GM23338 (cell line): ENCODE measurements at regions not wholly inside any gene's neighbourhood (a gene's known extent, or its start where the extent isn't known, plus 50 kb on each side); places are given as distances from the start of the nearest gene placed in this dataset.

Experiments used
- ATAC-seq: fragments of 200-7000 bp; cut with Tn5 transposase; 3 replicates; pipeline ENCODE4 v1.9.1; 2020
- DNase-seq: peaks from one replicate; pipeline ENCODE4 v3.0.0-alpha.2; 2015; ENCODE audit warnings: low spot score
- H2AFZ ChIP-seq: fragments of 200-600 bp; sonication (generic); 2 replicates; pipeline ENCODE4 v1.8.0; 2016; ENCODE audit warnings: antibody characterized with exemption, mild to moderate bottlenecking, moderate library complexity
- H3F3A ChIP-seq: fragments of 200-600 bp; sonication (generic); replicated peaks from 2 replicates; pipeline ENCODE4 v1.8.0; 2017; ENCODE audit warnings: antibody characterized with exemption, mixed run types, low read depth
- H3K27ac ChIP-seq: fragments of 200-600 bp; sonication (generic); 2 replicates; pipeline ENCODE4 v1.6.1; 2016; ENCODE audit warnings: low read depth
- H3K27me3 ChIP-seq: fragments of 200-600 bp; sonication (generic); 2 replicates; pipeline ENCODE4 v1.8.0; 2016; ENCODE audit warnings: mild to moderate bottlenecking, mixed run types, moderate library complexity; ENCODE audit not compliant: insufficient read depth
- H3K36me3 ChIP-seq: fragments of 200-600 bp; sonication (generic); 2 replicates; pipeline ENCODE4 v1.8.0; 2016; ENCODE audit warnings: mild to moderate bottlenecking; ENCODE audit not compliant: insufficient read depth
- H3K4me1 ChIP-seq: fragments of 200-600 bp; sonication (generic); 2 replicates; pipeline ENCODE4 v1.8.0; 2016; ENCODE audit warnings: mild to moderate bottlenecking, moderate library complexity; ENCODE audit not compliant: insufficient read depth
- H3K4me2 ChIP-seq: fragments of 200-600 bp; sonication (generic); 2 replicates; pipeline ENCODE4 v1.7.1; 2017; ENCODE audit warnings: mixed run types
- H3K4me3 ChIP-seq: fragments of 200-600 bp; sonication (generic); 2 replicates; pipeline ENCODE4 v1.6.1; 2016; ENCODE audit warnings: mixed run types
- H3K79me2 ChIP-seq: fragments of 200-600 bp; sonication (generic); replicated peaks from 2 replicates; pipeline ENCODE4 v1.8.0; 2017; ENCODE audit warnings: mild to moderate bottlenecking; ENCODE audit not compliant: insufficient read depth
- H3K9me2 ChIP-seq: fragments of 200-600 bp; sonication (generic); 2 replicates; pipeline ENCODE4 v1.8.0; 2017; ENCODE audit not compliant: insufficient read depth
- H4K20me1 ChIP-seq: fragments of 200-600 bp; sonication (generic); replicated peaks from 2 replicates; pipeline ENCODE4 v1.8.0; 2017; ENCODE audit warnings: mild to moderate bottlenecking; ENCODE audit not compliant: insufficient read depth
- H3K27ac Mint-ChIP-seq: 2 replicates; pipeline ENCODE4 v1.8.0; 2020; ENCODE audit warnings: inconsistent platforms, mild to moderate bottlenecking, moderate library complexity, mixed read lengths
- H3K27me3 Mint-ChIP-seq: 3 replicates; pipeline ENCODE4 v1.8.0; 2022; ENCODE audit warnings: low read depth, mild to moderate bottlenecking, moderate library complexity, mixed read lengths, inconsistent platforms; ENCODE audit not compliant: insufficient read depth, poor library complexity
- H3K36me3 Mint-ChIP-seq: 3 replicates; pipeline ENCODE4 v1.8.0; 2021; ENCODE audit warnings: low read depth, mild to moderate bottlenecking, inconsistent platforms, moderate library complexity, mixed read lengths
- H3K4me1 Mint-ChIP-seq: 3 replicates; pipeline ENCODE4 v1.8.0; 2020; ENCODE audit warnings: mild to moderate bottlenecking, inconsistent platforms, mixed read lengths
- H3K4me3 Mint-ChIP-seq: 3 replicates; pipeline ENCODE4 v1.8.0; 2021; ENCODE audit warnings: moderate library complexity, mild to moderate bottlenecking, inconsistent platforms, mixed read lengths
- H3K9me3 Mint-ChIP-seq: 3 replicates; pipeline ENCODE4 v1.8.0; 2020; ENCODE audit warnings: moderate library complexity, mild to moderate bottlenecking, inconsistent platforms, mixed read lengths
- EZH2 ChIP-seq: fragments of 200-600 bp; sonication (generic); IDR thresholded peaks from one replicate; pipeline ENCODE4 v1.8.0; 2017; ENCODE audit warnings: antibody characterized with exemption, mild to moderate bottlenecking, low read depth; ENCODE audit not compliant: unreplicated experiment
- JUNB ChIP-seq: IDR thresholded peaks from one replicate; pipeline ENCODE4 v1.6.1; 2016; ENCODE audit warnings: antibody characterized with exemption; ENCODE audit not compliant: unreplicated experiment
- ZNF331 ChIP-seq: fragments of 250-450 bp; sonication (Bioruptor Pico); IDR thresholded peaks from 2 replicates; pipeline ENCODE4 v1.5.0; 2020; ENCODE audit warnings: low read depth, mild to moderate bottlenecking, moderate library complexity
- TF ChIP-seq, protein P1 (sequence below): fragments of 250-450 bp; sonication (Bioruptor Pico); IDR thresholded peaks from 2 replicates; pipeline ENCODE4 v1.5.0; 2020; ENCODE audit warnings: mild to moderate bottlenecking, moderate library complexity
- TF ChIP-seq, protein P2 (sequence below), 2 experiments: fragments of 200-600 bp in 1 of 2; sonication (generic) in 1 of 2; conservative IDR thresholded peaks; 2 replicates each; pipeline versions ENCODE4 v1.5.1 to v1.6.1; 2016 to 2017; ENCODE audit warnings: antibody characterized with exemption in 2 of 2, low read depth in 2 of 2, mild to moderate bottlenecking in 2 of 2, moderate library complexity in 1 of 2
- TF ChIP-seq, protein P3 (sequence below): IDR thresholded peaks from 2 replicates; pipeline ENCODE4 v1.6.1; 2016; ENCODE audit warnings: antibody characterized with exemption

DNA sequence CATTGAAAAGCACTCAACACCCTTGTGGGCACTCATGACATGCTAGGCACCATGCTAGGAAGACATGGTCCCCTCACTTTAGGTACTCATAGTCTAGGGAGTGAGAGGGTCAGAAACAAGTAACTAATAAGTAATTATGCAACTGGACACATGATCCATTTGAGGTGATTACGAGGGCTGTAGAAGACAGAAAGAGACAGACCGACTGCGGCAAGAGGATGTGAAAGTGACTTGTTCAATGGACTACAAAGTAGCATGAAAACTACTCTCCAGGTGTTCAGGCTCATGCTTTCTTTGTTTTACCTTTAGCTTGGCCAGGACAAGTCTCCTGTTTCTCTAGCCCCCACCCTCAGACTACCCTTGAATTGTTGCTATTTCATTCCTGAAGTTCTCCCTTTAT is 310.8 kb upstream of the SORL1-AS1 start:
- DNase-seq (no peak), ATAC-seq (no peak)
- Histone ChIP-seq H3K4me1 (0 out of 2 replicates have a peak, but pooled peaks cover 3% of the 10 kb centered on the region), H3K27me3 (no peaks in the 10 kb centered on the region), H3K36me3 (no peaks in the 10 kb centered on the region), H3F3A (no peaks in the 10 kb centered on the region), H3K4me2 (no peak overlapping the region), H3K27ac (no peak overlapping the region), H3K79me2 (no peaks in the 10 kb centered on the region), H4K20me1 (no peaks in the 10 kb centered on the region), H3K9me2 (peaks cover 2% of the 10 kb centered on the region; the same call in 1 of the 2 replicates), H2AFZ (peak overlapping the region; percentile 32; the same call in 1 of the 2 replicates), H3K4me3 (no peak overlapping the region)
- Mint-ChIP-seq H3K27me3 (no peaks in the 10 kb centered on the region), H3K9me3 (no peaks in the 10 kb centered on the region), H3K4me1 (peaks cover 8% of the 10 kb centered on the region; the same call in 1 of the 3 replicates), H3K4me3 (no peak overlapping the region), H3K27ac (no peak overlapping the region), H3K36me3 (no peaks in the 10 kb centered on the region)
- no peak for TF ChIP-seq EZH2
- TF ChIP-seq ZNF331: no peak
- TF ChIP-seq, protein P1, sequence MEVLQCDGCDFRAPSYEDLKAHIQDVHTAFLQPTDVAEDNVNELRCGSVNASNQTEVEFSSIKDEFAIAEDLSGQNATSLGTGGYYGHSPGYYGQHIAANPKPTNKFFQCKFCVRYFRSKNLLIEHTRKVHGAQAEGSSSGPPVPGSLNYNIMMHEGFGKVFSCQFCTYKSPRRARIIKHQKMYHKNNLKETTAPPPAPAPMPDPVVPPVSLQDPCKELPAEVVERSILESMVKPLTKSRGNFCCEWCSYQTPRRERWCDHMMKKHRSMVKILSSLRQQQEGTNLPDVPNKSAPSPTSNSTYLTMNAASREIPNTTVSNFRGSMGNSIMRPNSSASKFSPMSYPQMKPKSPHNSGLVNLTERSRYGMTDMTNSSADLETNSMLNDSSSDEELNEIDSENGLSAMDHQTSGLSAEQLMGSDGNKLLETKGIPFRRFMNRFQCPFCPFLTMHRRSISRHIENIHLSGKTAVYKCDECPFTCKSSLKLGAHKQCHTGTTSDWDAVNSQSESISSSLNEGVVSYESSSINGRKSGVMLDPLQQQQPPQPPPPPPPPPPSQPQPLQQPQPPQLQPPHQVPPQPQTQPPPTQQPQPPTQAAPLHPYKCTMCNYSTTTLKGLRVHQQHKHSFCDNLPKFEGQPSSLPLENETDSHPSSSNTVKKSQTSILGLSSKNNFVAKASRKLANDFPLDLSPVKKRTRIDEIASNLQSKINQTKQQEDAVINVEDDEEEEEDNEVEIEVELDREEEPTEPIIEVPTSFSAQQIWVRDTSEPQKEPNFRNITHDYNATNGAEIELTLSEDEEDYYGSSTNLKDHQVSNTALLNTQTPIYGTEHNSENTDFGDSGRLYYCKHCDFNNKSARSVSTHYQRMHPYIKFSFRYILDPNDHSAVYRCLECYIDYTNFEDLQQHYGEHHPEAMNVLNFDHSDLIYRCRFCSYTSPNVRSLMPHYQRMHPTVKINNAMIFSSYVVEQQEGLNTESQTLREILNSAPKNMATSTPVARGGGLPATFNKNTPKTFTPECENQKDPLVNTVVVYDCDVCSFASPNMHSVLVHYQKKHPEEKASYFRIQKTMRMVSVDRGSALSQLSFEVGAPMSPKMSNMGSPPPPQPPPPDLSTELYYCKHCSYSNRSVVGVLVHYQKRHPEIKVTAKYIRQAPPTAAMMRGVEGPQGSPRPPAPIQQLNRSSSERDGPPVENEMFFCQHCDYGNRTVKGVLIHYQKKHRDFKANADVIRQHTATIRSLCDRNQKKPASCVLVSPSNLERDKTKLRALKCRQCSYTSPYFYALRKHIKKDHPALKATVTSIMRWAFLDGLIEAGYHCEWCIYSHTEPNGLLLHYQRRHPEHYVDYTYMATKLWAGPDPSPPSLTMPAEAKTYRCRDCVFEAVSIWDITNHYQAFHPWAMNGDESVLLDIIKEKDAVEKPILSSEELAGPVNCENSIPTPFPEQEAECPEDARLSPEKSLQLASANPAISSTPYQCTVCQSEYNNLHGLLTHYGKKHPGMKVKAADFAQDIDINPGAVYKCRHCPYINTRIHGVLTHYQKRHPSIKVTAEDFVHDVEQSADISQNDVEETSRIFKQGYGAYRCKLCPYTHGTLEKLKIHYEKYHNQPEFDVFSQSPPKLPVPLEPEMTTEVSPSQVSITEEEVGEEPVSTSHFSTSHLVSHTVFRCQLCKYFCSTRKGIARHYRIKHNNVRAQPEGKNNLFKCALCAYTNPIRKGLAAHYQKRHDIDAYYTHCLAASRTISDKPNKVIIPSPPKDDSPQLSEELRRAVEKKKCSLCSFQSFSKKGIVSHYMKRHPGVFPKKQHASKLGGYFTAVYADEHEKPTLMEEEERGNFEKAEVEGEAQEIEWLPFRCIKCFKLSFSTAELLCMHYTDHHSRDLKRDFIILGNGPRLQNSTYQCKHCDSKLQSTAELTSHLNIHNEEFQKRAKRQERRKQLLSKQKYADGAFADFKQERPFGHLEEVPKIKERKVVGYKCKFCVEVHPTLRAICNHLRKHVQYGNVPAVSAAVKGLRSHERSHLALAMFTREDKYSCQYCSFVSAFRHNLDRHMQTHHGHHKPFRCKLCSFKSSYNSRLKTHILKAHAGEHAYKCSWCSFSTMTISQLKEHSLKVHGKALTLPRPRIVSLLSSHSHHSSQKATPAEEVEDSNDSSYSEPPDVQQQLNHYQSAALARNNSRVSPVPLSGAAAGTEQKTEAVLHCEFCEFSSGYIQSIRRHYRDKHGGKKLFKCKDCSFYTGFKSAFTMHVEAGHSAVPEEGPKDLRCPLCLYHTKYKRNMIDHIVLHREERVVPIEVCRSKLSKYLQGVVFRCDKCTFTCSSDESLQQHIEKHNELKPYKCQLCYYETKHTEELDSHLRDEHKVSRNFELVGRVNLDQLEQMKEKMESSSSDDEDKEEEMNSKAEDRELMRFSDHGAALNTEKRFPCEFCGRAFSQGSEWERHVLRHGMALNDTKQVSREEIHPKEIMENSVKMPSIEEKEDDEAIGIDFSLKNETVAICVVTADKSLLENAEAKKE (CRISPR knock-in tag): no peak
- TF ChIP-seq JUNB: no peak
- TF ChIP-seq, protein P2, sequence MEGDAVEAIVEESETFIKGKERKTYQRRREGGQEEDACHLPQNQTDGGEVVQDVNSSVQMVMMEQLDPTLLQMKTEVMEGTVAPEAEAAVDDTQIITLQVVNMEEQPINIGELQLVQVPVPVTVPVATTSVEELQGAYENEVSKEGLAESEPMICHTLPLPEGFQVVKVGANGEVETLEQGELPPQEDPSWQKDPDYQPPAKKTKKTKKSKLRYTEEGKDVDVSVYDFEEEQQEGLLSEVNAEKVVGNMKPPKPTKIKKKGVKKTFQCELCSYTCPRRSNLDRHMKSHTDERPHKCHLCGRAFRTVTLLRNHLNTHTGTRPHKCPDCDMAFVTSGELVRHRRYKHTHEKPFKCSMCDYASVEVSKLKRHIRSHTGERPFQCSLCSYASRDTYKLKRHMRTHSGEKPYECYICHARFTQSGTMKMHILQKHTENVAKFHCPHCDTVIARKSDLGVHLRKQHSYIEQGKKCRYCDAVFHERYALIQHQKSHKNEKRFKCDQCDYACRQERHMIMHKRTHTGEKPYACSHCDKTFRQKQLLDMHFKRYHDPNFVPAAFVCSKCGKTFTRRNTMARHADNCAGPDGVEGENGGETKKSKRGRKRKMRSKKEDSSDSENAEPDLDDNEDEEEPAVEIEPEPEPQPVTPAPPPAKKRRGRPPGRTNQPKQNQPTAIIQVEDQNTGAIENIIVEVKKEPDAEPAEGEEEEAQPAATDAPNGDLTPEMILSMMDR (conservative IDR thresholded peaks at IDR 0.05; ENCODE audit: low read depth in 2 of 2): no peak
- TF ChIP-seq, protein P3, sequence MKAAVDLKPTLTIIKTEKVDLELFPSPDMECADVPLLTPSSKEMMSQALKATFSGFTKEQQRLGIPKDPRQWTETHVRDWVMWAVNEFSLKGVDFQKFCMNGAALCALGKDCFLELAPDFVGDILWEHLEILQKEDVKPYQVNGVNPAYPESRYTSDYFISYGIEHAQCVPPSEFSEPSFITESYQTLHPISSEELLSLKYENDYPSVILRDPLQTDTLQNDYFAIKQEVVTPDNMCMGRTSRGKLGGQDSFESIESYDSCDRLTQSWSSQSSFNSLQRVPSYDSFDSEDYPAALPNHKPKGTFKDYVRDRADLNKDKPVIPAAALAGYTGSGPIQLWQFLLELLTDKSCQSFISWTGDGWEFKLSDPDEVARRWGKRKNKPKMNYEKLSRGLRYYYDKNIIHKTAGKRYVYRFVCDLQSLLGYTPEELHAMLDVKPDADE: no peak
